Neutrophil (primary cell): ENCODE measurements at regions not wholly inside any gene's neighbourhood (a gene's known extent, or its start where the extent isn't known, plus 50 kb on each side); places are given as distances from the start of the nearest gene placed in this dataset.
"Not testable (repeated sequence)": the region's sequence is repeated elsewhere in the genome, so short reads cannot be mapped to it uniquely, and the experiment has no call there.

Experiments used
- H3K27ac ChIP-seq: fragments of 200-600 bp; sonication (generic); 2 replicates; pipeline ENCODE4 v1.5.1; 2016; ENCODE audit warnings: mild to moderate bottlenecking, moderate library complexity
- H3K27me3 ChIP-seq: fragments of 200-600 bp; sonication (generic); 2 replicates; pipeline ENCODE4 v1.6.0; 2016; ENCODE audit warnings: mild to moderate bottlenecking
- H3K36me3 ChIP-seq: fragments of 200-600 bp; sonication (generic); 2 replicates; pipeline ENCODE4 v1.5.1; 2017
- H3K4me1 ChIP-seq, 2 experiments: fragments of 200-600 bp in 1 of 2; sonication (generic) in 1 of 2; 1 replicate in 1 of 2; 2 replicates in 1 of 2; pipeline versions ENCODE4 v1.5.1 to v1.6.1; 2013 to 2016; ENCODE audit warnings: low read depth in 1 of 2, low read length in 1 of 2, mild to moderate bottlenecking in 1 of 2, moderate library complexity in 1 of 2; ENCODE audit not compliant: control insufficient read depth in 1 of 2, insufficient read depth in 1 of 2
- H3K4me3 ChIP-seq, 2 experiments: fragments of 200-600 bp in 1 of 2; sonication (generic) in 1 of 2; 1 replicate in 1 of 2; 2 replicates in 1 of 2; pipeline ENCODE4 v1.5.1; 2013 to 2016; ENCODE audit warnings: low read depth in 1 of 2, low read length in 1 of 2, mild to moderate bottlenecking in 1 of 2, moderate library complexity in 1 of 2
- H3K9me3 ChIP-seq: fragments of 200-600 bp; sonication (generic); 2 replicates; pipeline ENCODE4 v1.5.1; 2016
- CTCF ChIP-seq: fragments of 200-600 bp; sonication (generic); IDR thresholded peaks from 2 replicates; pipeline ENCODE4 v1.5.1; 2016; ENCODE audit warnings: antibody characterized with exemption

GRCh38 chr4:12022409-12022808 is 593.7 kb upstream of the HS3ST1 start:
- H3K4me1 ChIP-seq: no peaks in the 10 kb centered on the region
- H3K4me3 ChIP-seq: no peak overlapping the region
- H3K36me3 ChIP-seq: no peaks in the 10 kb centered on the region
- no peak overlapping the region for H3K27ac ChIP-seq
- no peaks in the 10 kb centered on the region for H3K9me3 ChIP-seq
- H3K27me3 ChIP-seq: no peaks in the 10 kb centered on the region
- TF ChIP-seq CTCF: no peak

- Histone ChIP-seq H3K27me3 (no peaks in the 10 kb centered on the region), H3K36me3 (no peaks in the 10 kb centered on the region), H3K4me1 (no peaks in the 10 kb centered on the region), H3K9me3 (no peaks in the 10 kb centered on the region), H3K4me3 (no peak overlapping the region), H3K27ac (no peak overlapping the region)
- no peak for TF ChIP-seq CTCF
These were observed 588.0 kb upstream of the HS3ST1 start for GRCh38 chr4:12016729-12017128.

GRCh38 chr4:12005471-12005870 is 576.8 kb upstream of the HS3ST1 start:
- H3K4me1 ChIP-seq: no peaks in the 10 kb centered on the region
- TF ChIP-seq CTCF: no peak
- no peak overlapping the region for H3K4me3 ChIP-seq
- H3K36me3 ChIP-seq: no peaks in the 10 kb centered on the region
- H3K27ac ChIP-seq: no peak overlapping the region
- H3K27me3 ChIP-seq: no peaks in the 10 kb centered on the region
- H3K9me3 ChIP-seq: no peaks in the 10 kb centered on the region

- not testable (repeated sequence) for H3K4me1 ChIP-seq, H3K27me3 ChIP-seq, H3K4me3 ChIP-seq, H3K36me3 ChIP-seq, H3K9me3 ChIP-seq, H3K27ac ChIP-seq
These were observed 567.9 kb upstream of the HS3ST1 start for GRCh38 chr4:11996581-11996980.

GRCh38 chr4:11976726-11977263 is 548.1 kb upstream of the HS3ST1 start:
- H3K36me3 ChIP-seq: no peaks in the 10 kb centered on the region
- H3K27ac ChIP-seq: no peak overlapping the region
- no peaks in the 10 kb centered on the region for H3K27me3 ChIP-seq
- no peak for TF ChIP-seq CTCF
- no peak overlapping the region for H3K4me3 ChIP-seq
- H3K4me1 ChIP-seq: no peaks in the 10 kb centered on the region
- H3K9me3 ChIP-seq: no peaks in the 10 kb centered on the region

GRCh38 chr4:11973270-11973669 is 544.6 kb upstream of the HS3ST1 start:
- Histone ChIP-seq H3K27ac (no peak overlapping the region), H3K27me3 (no peaks in the 10 kb centered on the region), H3K4me1 (no peaks in the 10 kb centered on the region), H3K9me3 (no peaks in the 10 kb centered on the region), H3K36me3 (no peaks in the 10 kb centered on the region), H3K4me3 (no peak overlapping the region)
- TF ChIP-seq CTCF: no peak
